Kidney (tissue), 13 donors: ENCODE measurements at regions not wholly inside any gene's neighbourhood (a gene's known extent, or its start where the extent isn't known, plus 50 kb on each side); places are given as distances from the start of the nearest gene placed in this dataset.

Experiments
- DNase-seq, 5 donors: peaks; one replicate each; pipeline ENCODE4 v3.0.0-alpha.2; 2013 to 2020
- FAIRE-seq: peaks from 2 replicates; lab custom pipeline; 2012; peaks lifted over from hg19 to GRCh38; lab: Jason Lieb, UNC
- H3K27ac ChIP-seq, 2 donors: one replicate each; pipeline ENCODE4 v1.7.0; 2013; ENCODE audit warnings: low read depth in 2 of 2, low read length in 2 of 2, inconsistent platforms in 1 of 2
- H3K27me3 ChIP-seq: one replicate; pipeline ENCODE4 v1.7.1; 2013; ENCODE audit warnings: low read length, inconsistent platforms; ENCODE audit not compliant: control insufficient read depth, insufficient read depth
- H3K36me3 ChIP-seq, 3 donors: one replicate each; pipeline versions ENCODE4 v1.7.0 to v1.7.1; 2013; ENCODE audit warnings: low read length in 3 of 3, control low read depth in 1 of 3, inconsistent platforms in 1 of 3; ENCODE audit not compliant: insufficient read depth in 3 of 3, control insufficient read depth in 2 of 3
- H3K4me1 ChIP-seq, 3 donors: one replicate each; pipeline versions ENCODE4 v1.7.0 to v1.7.1; 2013; ENCODE audit warnings: low read length in 3 of 3, inconsistent platforms in 1 of 3, low read depth in 1 of 3; ENCODE audit not compliant: control insufficient read depth in 2 of 3, insufficient read depth in 2 of 3
- H3K4me3 ChIP-seq, 3 donors: one replicate each; pipeline versions ENCODE4 v1.7.0 to v1.8.1; 2013; ENCODE audit warnings: low read length in 3 of 3, control low read depth in 1 of 3, inconsistent platforms in 1 of 3
- H3K9ac ChIP-seq, 3 donors: one replicate each; pipeline versions ENCODE4 v1.7.0 to v1.7.1; 2013; ENCODE audit warnings: low read length in 3 of 3, control low read depth in 1 of 3, inconsistent platforms in 1 of 3
- H3K9me3 ChIP-seq, 3 donors: one replicate each; pipeline versions ENCODE4 v1.7.0 to v1.7.1; 2013; ENCODE audit warnings: low read length in 3 of 3, control low read depth in 1 of 3, inconsistent platforms in 1 of 3; ENCODE audit not compliant: control insufficient read depth in 2 of 3, insufficient read depth in 1 of 3
- CTCF ChIP-seq: IDR thresholded peaks from 3 replicates; pipeline ENCODE4 v1.5.1; 2012; ENCODE audit warnings: mild to moderate bottlenecking, moderate library complexity, borderline replicate concordance; ENCODE audit not compliant: insufficient read depth; ENCODE audit errors: extremely low read depth
- intact Hi-C: fragments of 100-400 bp; cut with DNase I; formaldehyde crosslinking; loops from one replicate; pipeline ENCODE4 v1.11.1; 2022
- donor health status: control.
- donor health status: control.
- donor health status: control.
- donor health status: control.
- donor health status: control.
- donor health status: DM: yes; HTN: yes; CAD: no.
- donor health status: Normal renal cell carcinoma (clear cell type).

- intact Hi-C loops, result no loop called here
- no peaks in the 10 kb centered on the region for H3K27me3 ChIP-seq
- no peaks in the 10 kb centered on the region for H3K9me3 ChIP-seq
- DNase-seq (no peak), FAIRE-seq (no peak)
- no peak overlapping the region for H3K9ac ChIP-seq
- no peak overlapping the region for H3K4me3 ChIP-seq
- H3K4me1 ChIP-seq, result no peaks in the 10 kb centered on the region
- H3K36me3 ChIP-seq, result no peaks in the 10 kb centered on the region
- TF ChIP-seq CTCF, result no peak
- H3K27ac ChIP-seq, result no peak overlapping the region
These were observed 141.4 kb upstream of the GRIK3 start for GRCh38 chr1:37175666-37176215.

- DNase-seq (no peak), FAIRE-seq (no peak)
- Histone ChIP-seq H3K9me3 (no peaks in the 10 kb centered on the region), H3K4me1 (no peaks in the 10 kb centered on the region), H3K4me3 (no peak overlapping the region), H3K36me3 (no peaks in the 10 kb centered on the region), H3K9ac (no peak overlapping the region), H3K27me3 (no peaks in the 10 kb centered on the region), H3K27ac (no peak overlapping the region)
- intact Hi-C loops, result no loop called here
- TF ChIP-seq CTCF, result no peak
These were observed 142.0 kb upstream of the GRIK3 start for GRCh38 chr1:37176269-37176668.

- intact Hi-C loops, result no loop called here
- Histone ChIP-seq H3K36me3 (no peaks in the 10 kb centered on the region), H3K4me3 (no peak overlapping the region), H3K27me3 (no peaks in the 10 kb centered on the region), H3K9ac (no peak overlapping the region), H3K9me3 (no peaks in the 10 kb centered on the region), H3K4me1 (no peaks in the 10 kb centered on the region), H3K27ac (no peak overlapping the region)
- DNase-seq, result peak in 3 of 5 donors; percentile 21 to 43 (median 24)
- FAIRE-seq, result no peak
- TF ChIP-seq CTCF, result peak; percentile 3
These were observed 143.0 kb upstream of the GRIK3 start for GRCh38 chr1:37177230-37177864.
